Mesothelial cell of epicardium (in vitro differentiated cells): ENCODE measurements at regions not wholly inside any gene's neighbourhood (a gene's known extent, or its start where the extent isn't known, plus 50 kb on each side); places are given as distances from the start of the nearest gene placed in this dataset.
"Not testable (repeated sequence)": the region's sequence is repeated elsewhere in the genome, so short reads cannot be mapped to it uniquely, and the experiment has no call there.

Source experiments
- DNase-seq, 2 experiments: peaks; one replicate each; pipeline ENCODE4 v3.0.0; 2021; ENCODE audit warnings: low spot score in 2 of 2; ENCODE audit not compliant: unreplicated experiment in 2 of 2
- H3K27ac Mint-ChIP-seq: 2 replicates; pipeline ENCODE4 v1.8.0; 2021; ENCODE audit warnings: mixed read lengths
- H3K27me3 Mint-ChIP-seq: 2 replicates; pipeline ENCODE4 v1.8.0; 2021; ENCODE audit warnings: low read depth, mixed read lengths
- H3K36me3 Mint-ChIP-seq: 2 replicates; pipeline ENCODE4 v1.8.0; 2021; ENCODE audit warnings: mixed read lengths
- H3K4me1 Mint-ChIP-seq: 2 replicates; pipeline ENCODE4 v1.8.0; 2021; ENCODE audit warnings: mixed read lengths
- H3K4me3 Mint-ChIP-seq: 2 replicates; pipeline ENCODE4 v1.8.0; 2021; ENCODE audit warnings: mild to moderate bottlenecking, moderate library complexity, mixed read lengths
- H3K9me3 Mint-ChIP-seq: 2 replicates; pipeline ENCODE4 v1.8.0; 2021; ENCODE audit warnings: mixed read lengths
- TF ChIP-seq, protein P1 (sequence below): fragments of 200-600 bp; sonication (generic); IDR thresholded peaks from one replicate; pipeline ENCODE4 v1.5.0; 2021; ENCODE audit warnings: antibody characterized with exemption; ENCODE audit not compliant: unreplicated experiment

DNA sequence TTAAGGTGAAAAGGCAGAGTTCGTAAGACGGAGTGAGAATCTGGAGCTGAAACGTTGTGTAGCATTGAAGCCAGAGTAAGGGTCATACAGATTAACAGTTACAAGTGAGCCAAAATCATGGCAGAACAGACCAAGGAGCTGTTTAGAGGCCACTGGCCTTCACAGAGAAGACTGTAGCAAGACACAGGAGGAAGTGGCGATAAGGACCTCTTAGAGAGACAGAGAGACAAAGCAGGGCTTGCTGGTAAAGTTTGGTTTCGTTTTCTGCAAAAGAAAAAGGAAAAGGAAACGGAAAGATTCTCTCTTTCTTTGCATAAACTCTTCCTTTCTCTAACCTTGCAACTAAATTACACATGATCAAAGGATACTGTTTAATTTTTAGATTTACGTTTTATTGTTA lies 83.0 kb downstream of the AASDHPPT start:
- no peak overlapping the region for H3K4me3 Mint-ChIP-seq
- DNase-seq = no peak
- H3K4me1 Mint-ChIP-seq = peaks cover 19% of the 10 kb centered on the region
- no peak overlapping the region for H3K27ac Mint-ChIP-seq
- no peaks in the 10 kb centered on the region for H3K36me3 Mint-ChIP-seq
- TF ChIP-seq, protein P1, sequence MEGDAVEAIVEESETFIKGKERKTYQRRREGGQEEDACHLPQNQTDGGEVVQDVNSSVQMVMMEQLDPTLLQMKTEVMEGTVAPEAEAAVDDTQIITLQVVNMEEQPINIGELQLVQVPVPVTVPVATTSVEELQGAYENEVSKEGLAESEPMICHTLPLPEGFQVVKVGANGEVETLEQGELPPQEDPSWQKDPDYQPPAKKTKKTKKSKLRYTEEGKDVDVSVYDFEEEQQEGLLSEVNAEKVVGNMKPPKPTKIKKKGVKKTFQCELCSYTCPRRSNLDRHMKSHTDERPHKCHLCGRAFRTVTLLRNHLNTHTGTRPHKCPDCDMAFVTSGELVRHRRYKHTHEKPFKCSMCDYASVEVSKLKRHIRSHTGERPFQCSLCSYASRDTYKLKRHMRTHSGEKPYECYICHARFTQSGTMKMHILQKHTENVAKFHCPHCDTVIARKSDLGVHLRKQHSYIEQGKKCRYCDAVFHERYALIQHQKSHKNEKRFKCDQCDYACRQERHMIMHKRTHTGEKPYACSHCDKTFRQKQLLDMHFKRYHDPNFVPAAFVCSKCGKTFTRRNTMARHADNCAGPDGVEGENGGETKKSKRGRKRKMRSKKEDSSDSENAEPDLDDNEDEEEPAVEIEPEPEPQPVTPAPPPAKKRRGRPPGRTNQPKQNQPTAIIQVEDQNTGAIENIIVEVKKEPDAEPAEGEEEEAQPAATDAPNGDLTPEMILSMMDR = no peak
- peaks cover 31% of the 10 kb centered on the region for H3K9me3 Mint-ChIP-seq
- H3K27me3 Mint-ChIP-seq = no peaks in the 10 kb centered on the region

DNA sequence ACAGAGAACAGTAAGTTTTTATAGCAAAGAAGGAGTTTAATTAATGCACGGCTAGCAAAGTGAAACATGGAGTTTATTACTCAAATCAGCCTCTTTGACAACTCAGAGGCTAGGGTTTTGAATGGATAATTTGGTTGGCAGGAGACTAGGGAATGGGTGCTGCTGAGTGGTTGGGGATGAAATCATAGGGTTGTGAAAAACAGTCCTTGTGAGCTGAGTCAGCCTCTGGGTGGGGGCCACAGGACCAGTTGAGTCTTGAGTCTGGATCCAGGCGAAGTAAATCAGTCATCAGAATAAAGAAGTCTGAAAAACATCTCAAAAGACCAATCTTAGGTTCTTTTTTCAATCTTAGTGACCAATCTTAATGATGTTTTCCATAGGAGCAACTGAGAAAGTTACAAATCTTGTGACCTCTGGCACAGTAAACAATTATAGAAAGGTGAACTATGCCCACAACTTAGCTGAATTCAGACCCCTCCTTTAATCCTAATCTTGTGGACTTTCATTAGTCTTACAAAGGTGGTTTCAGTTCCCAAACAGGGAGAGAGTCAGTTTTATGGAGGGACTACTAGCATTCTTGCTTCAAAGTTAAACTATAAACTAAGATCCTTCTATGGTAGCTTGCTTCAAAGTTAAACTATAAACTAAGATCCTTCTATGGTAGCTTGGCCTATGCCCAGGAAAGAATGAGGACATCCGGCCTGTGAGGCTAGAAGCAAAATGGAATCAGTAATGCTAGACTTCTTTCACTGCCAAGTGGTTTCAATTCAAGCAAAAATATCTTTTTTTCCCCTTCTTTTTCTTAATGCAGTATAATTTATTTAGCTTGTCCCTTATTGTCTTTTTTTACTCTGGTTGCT lies 84.5 kb downstream of the AASDHPPT start:
- no peak overlapping the region for H3K4me3 Mint-ChIP-seq
- TF ChIP-seq, protein P1 = no peak
- H3K36me3 Mint-ChIP-seq = peaks cover 2% of the 10 kb centered on the region
- no peaks in the 10 kb centered on the region for H3K27me3 Mint-ChIP-seq
- no peak overlapping the region for H3K27ac Mint-ChIP-seq
- peaks cover 46% of the 10 kb centered on the region for H3K9me3 Mint-ChIP-seq
- DNase-seq = no peak
- peaks cover 10% of the 10 kb centered on the region for H3K4me1 Mint-ChIP-seq

DNA sequence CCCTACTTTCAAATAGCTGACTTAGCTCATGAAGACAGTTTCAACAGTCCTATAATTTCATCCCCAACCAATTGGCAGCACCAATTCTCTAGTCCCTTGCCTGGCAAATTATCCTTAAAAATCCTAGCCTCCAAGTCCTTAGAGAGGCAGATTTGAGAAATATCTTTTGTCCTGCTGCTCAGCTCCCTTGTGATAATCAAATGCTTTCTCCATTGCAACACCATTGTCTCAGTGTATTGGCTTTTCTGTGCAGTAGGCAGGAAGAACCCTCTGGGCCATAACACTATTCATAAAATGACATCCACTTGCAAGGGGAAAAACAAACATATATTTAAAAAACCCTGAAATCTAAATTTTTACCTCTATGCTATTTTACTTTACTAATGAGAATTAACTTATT lies 89.6 kb downstream of the AASDHPPT start:
- DNase-seq = no peak
- Mint-ChIP-seq H3K4me1 (peaks cover 3% of the 10 kb centered on the region), H3K27me3 (no peaks in the 10 kb centered on the region), H3K4me3 (no peak overlapping the region), H3K9me3 (peaks cover 66% of the 10 kb centered on the region), H3K36me3 (peaks cover 13% of the 10 kb centered on the region), H3K27ac (no peak overlapping the region)
- TF ChIP-seq, protein P1 = no peak

DNA sequence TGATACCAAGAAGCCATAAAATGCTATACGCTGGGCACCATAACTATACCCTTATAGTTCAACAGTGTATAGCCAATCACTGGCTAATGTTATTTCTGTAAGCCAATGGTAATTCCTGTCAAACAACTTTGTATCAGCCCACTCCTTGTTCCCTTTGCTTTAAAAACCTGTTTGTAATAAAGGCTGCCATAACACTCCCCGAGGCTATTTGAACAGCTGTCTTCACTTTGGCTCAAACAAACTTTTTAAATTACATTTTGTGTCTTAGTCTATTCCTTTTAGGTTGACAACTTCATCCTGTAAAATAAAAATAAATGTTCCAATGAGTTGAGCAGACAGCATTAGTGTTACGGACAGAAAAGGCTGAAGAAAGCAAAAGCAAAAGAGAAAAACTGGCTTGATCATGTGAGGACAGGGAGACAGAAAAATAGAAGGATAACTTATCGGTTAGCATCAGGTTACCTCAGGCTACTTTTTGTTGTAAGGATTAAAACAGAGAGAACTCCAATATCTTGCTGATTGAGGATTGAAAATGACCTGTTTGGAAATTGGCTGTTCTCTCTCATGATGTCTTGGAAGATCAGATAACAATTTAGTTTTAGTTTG lies 95.0 kb downstream of the AASDHPPT start:
- H3K4me3 Mint-ChIP-seq = no peak overlapping the region
- H3K4me1 Mint-ChIP-seq = peaks cover 17% of the 10 kb centered on the region
- TF ChIP-seq, protein P1 = no peak
- H3K27me3 Mint-ChIP-seq = no peaks in the 10 kb centered on the region
- peaks cover 10% of the 10 kb centered on the region for H3K36me3 Mint-ChIP-seq
- DNase-seq = no peak
- peaks cover 26% of the 10 kb centered on the region for H3K9me3 Mint-ChIP-seq
- peak overlapping the region; percentile 4 for H3K27ac Mint-ChIP-seq

DNA sequence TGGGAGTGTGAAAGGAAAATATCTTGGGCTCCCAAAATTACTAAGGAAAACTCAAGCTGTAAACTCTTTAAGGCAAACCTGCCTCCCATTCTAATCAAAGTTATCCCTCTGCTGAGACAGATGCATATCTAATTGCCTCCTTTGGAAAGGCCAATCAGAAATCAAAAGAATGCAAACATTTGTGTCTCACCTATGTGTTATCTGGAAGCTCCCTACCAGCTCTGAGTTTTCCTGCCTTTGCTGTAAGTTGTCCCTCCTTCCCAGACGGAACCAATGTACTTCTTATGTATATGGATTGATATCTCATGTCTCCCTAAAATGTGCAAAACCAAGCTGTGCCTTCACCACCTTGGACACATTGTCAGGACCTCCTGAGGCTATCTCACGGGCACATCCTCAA lies 95.8 kb downstream of the AASDHPPT start:
- no peak for DNase-seq
- peaks cover 22% of the 10 kb centered on the region for H3K9me3 Mint-ChIP-seq
- H3K27ac Mint-ChIP-seq = no peak overlapping the region
- TF ChIP-seq, protein P1 = no peak
- H3K4me1 Mint-ChIP-seq = peaks cover 17% of the 10 kb centered on the region
- peaks cover 8% of the 10 kb centered on the region for H3K36me3 Mint-ChIP-seq
- no peaks in the 10 kb centered on the region for H3K27me3 Mint-ChIP-seq
- H3K4me3 Mint-ChIP-seq = no peak overlapping the region

DNA sequence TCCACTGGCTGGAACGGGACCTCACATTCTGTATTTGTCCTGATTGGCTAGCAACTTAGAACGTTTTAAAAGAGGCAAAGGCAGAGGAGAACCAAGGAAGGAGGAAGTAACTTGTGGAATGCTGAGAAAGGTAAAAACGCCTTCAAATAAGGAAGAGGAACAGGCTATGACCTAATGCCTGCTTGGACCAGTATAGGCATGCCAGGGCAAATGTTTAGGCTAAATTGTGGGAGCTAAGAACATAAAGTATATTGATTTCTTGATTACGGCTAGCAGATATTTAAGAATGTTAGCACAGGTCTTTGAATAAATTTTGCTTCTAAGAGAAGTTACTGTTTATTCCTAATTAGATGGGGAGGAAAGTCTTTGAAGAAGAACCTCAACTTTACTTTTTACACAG lies 96.5 kb downstream of the AASDHPPT start:
- H3K36me3 Mint-ChIP-seq, H3K27me3 Mint-ChIP-seq, H3K4me3 Mint-ChIP-seq, DNase-seq: not testable (repeated sequence)
- H3K9me3 Mint-ChIP-seq = peaks cover 18% of the 10 kb centered on the region
- peak overlapping the region; percentile 12 for H3K27ac Mint-ChIP-seq
- H3K4me1 Mint-ChIP-seq = peaks cover 17% of the 10 kb centered on the region
